ENCODE measurements at regions not wholly inside any gene's neighbourhood (a gene's known extent, or its start where the extent isn't known, plus 50 kb on each side); places are given as distances from the start of the nearest gene placed in this dataset.

- DNase-seq = no peak
These were observed 108.9 kb upstream of the STXBP5 start for GRCh38 chr6:147095316-147095715.

- peak; percentile 74 for DNase-seq
These were observed 104.2 kb upstream of the STXBP5 start for GRCh38 chr6:147099974-147100373.

GRCh38 chr6:147103007-147103406, 101.2 kb upstream of the STXBP5 start:
- no peak for DNase-seq

GRCh38 chr6:147103694-147104093, 100.5 kb upstream of the STXBP5 start:
- no peak for DNase-seq

GRCh38 chr6:147105786-147106185, 98.4 kb upstream of the STXBP5 start:
- no peak for DNase-seq

- DNase-seq = peak; percentile 30
These were observed 97.3 kb upstream of the STXBP5 start for GRCh38 chr6:147106759-147107401.

GRCh38 chr6:147108259-147108910, 95.8 kb upstream of the STXBP5 start:
- no peak for DNase-seq

GRCh38 chr6:147109707-147110106, 94.5 kb upstream of the STXBP5 start:
- no peak for DNase-seq

GRCh38 chr6:147116056-147116455, 88.2 kb upstream of the STXBP5 start:
- DNase-seq = no peak

GRCh38 chr6:147117011-147117410, 87.2 kb upstream of the STXBP5 start:
- no peak for DNase-seq

- no peak for DNase-seq
These were observed 86.6 kb upstream of the STXBP5 start for GRCh38 chr6:147117580-147117979.

GRCh38 chr6:147119310-147119709, 84.9 kb upstream of the STXBP5 start:
- no peak for DNase-seq

GRCh38 chr6:147122823-147123222, 81.4 kb upstream of the STXBP5 start:
- DNase-seq = no peak

- no peak for DNase-seq
These were observed 77.6 kb upstream of the STXBP5 start for GRCh38 chr6:147126618-147127022.

- DNase-seq = no peak
These were observed 76.6 kb upstream of the STXBP5 start for GRCh38 chr6:147127587-147127986.

- no peak for DNase-seq
These were observed 76.2 kb upstream of the STXBP5 start for GRCh38 chr6:147128056-147128455.

- no peak for DNase-seq
These were observed 72.6 kb upstream of the STXBP5 start for GRCh38 chr6:147131532-147132128.

GRCh38 chr6:147132889-147133288, 71.3 kb upstream of the STXBP5 start:
- peak; percentile 34 for DNase-seq

GRCh38 chr6:147133669-147134068, 70.5 kb upstream of the STXBP5 start:
- DNase-seq = no peak

GRCh38 chr6:147135211-147135681, 69.0 kb upstream of the STXBP5 start:
- DNase-seq = peak; percentile 94

GRCh38 chr6:147136057-147136456, 68.2 kb upstream of the STXBP5 start:
- no peak for DNase-seq

- no peak for DNase-seq
These were observed 66.2 kb upstream of the STXBP5 start for GRCh38 chr6:147137986-147138385.

- DNase-seq = no peak
These were observed 65.4 kb upstream of the STXBP5 start for GRCh38 chr6:147138835-147139234.

GRCh38 chr6:147141711-147142308, 62.4 kb upstream of the STXBP5 start:
- DNase-seq = peak; percentile 81

Measured in NCI-H226 (cell line).